K562 (cell line): ENCODE measurements at regions not wholly inside any gene's neighbourhood (a gene's known extent, or its start where the extent isn't known, plus 50 kb on each side); places are given as distances from the start of the nearest gene placed in this dataset.

ENCODE experiments used
- CHAMP1 ChIP-seq: fragments of 450-650 bp; IDR thresholded peaks from 2 replicates; pipeline ENCODE4 v1.6.1; 2016; ENCODE audit warnings: mild to moderate bottlenecking
- CREB1 ChIP-seq, 2 experiments: sonication (generic) in 1 of 2; formaldehyde crosslinking in 1 of 2; IDR thresholded peaks; 2 replicates each; pipeline versions ENCODE4 v1.6.1 to v1.8.0; 2012 to 2022; ENCODE audit warnings: inconsistent platforms in 1 of 2, mild to moderate bottlenecking in 1 of 2, missing genetic modification reagents in 1 of 2, moderate library complexity in 1 of 2
- CREB5 ChIP-seq: fragments of 250-450 bp; sonication (Bioruptor Pico); IDR thresholded peaks from 2 replicates; pipeline ENCODE4 v1.5.0; 2020; ENCODE audit warnings: mild to moderate bottlenecking
- DEAF1 ChIP-seq: fragments of 450-650 bp; formaldehyde crosslinking; IDR thresholded peaks from 2 replicates; pipeline ENCODE4 v1.4.0; 2020; ENCODE audit warnings: mild to moderate bottlenecking, moderate library complexity
- FOXK1 ChIP-seq: sonication (generic); formaldehyde crosslinking; IDR thresholded peaks from 2 replicates; pipeline ENCODE4 v1.8.0; 2022; ENCODE audit warnings: missing genetic modification reagents, mild to moderate bottlenecking, borderline replicate concordance
- GABPA ChIP-seq: fragments of 200-800 bp; sonication (Bioruptor generic); conservative IDR thresholded peaks from 2 replicates; pipeline ENCODE4 v1.6.1; 2016; ENCODE audit warnings: low read depth, missing genetic modification characterization, missing compliant biosample characterization
- GATAD2A ChIP-seq: fragments of 450-650 bp; IDR thresholded peaks from 2 replicates; pipeline ENCODE4 v1.6.1; 2017
- GMEB1 ChIP-seq: fragments of 250-450 bp; sonication (Bioruptor Pico); IDR thresholded peaks from 2 replicates; pipeline ENCODE4 v1.4.0; 2020; ENCODE audit warnings: mild to moderate bottlenecking
- HNRNPK ChIP-seq: fragments of 200-400 bp; formaldehyde crosslinking; IDR thresholded peaks from one replicate; pipeline ENCODE4 v1.6.1; 2018; ENCODE audit warnings: mild to moderate bottlenecking, low read depth, low read length; ENCODE audit not compliant: poor library complexity, severe bottlenecking
- NEUROD1 ChIP-seq: fragments of 150-350 bp; IDR thresholded peaks from 2 replicates; pipeline ENCODE4 v1.6.1; 2014; ENCODE audit warnings: borderline replicate concordance, low read length, low read depth; ENCODE audit not compliant: partially characterized antibody
- NFE2L1 ChIP-seq: fragments of 450-650 bp; IDR thresholded peaks from 2 replicates; pipeline ENCODE4 v1.6.1; 2016; ENCODE audit warnings: missing genetic modification characterization, low read depth, mild to moderate bottlenecking, missing compliant biosample characterization, moderate library complexity, borderline replicate concordance
- PHB2 ChIP-seq: fragments of 450-650 bp; IDR thresholded peaks from 2 replicates; pipeline ENCODE4 v1.6.1; 2017; ENCODE audit warnings: low read depth
- TRIM24 ChIP-seq, 2 experiments: fragments of 450-650 bp; IDR thresholded peaks; 2 replicates each; pipeline ENCODE4 v1.6.1; 2016
- YBX1 ChIP-seq: fragments of 450-650 bp; IDR thresholded peaks from 2 replicates; pipeline ENCODE4 v1.7.1; 2016; ENCODE audit warnings: mild to moderate bottlenecking
- ZBED1 ChIP-seq: IDR thresholded peaks from 2 replicates; pipeline ENCODE4 v1.6.1; 2014
- ZNF444 ChIP-seq: fragments of 250-450 bp; sonication (Bioruptor Pico); IDR thresholded peaks from 2 replicates; pipeline ENCODE4 v1.4.0; 2020; ENCODE audit warnings: mild to moderate bottlenecking, moderate library complexity
- TF ChIP-seq, protein P1 (sequence below): fragments of 250-450 bp; sonication (Bioruptor Pico); IDR thresholded peaks from 2 replicates; pipeline ENCODE4 v1.6.1; 2021; ENCODE audit warnings: mild to moderate bottlenecking

- 0 out of 4 replicates have a peak, but pooled peaks of 1 of the 2 experiments have one; percentile 38 for TF ChIP-seq TRIM24 (IDR thresholded peaks at IDR 0.05)
- TF ChIP-seq YBX1, result no peak
- no peak for TF ChIP-seq GABPA (tag)
- no peak for TF ChIP-seq CREB5 (CRISPR knock-in tag)
- TF ChIP-seq CHAMP1, result peak; percentile 84
- no peak for TF ChIP-seq GMEB1
- TF ChIP-seq ZBED1, result no peak
- no peak for TF ChIP-seq GATAD2A
- no peak for TF ChIP-seq HNRNPK
- no peak for TF ChIP-seq FOXK1 (CRISPR knock-in tag)
- no peak for TF ChIP-seq ZNF444 (CRISPR knock-in tag)
- TF ChIP-seq CREB1 (IDR thresholded peaks at IDR 0.05), result peak; percentile 47
- no peak for TF ChIP-seq CREB1 (CRISPR knock-in tag; IDR thresholded peaks at IDR 0.05)
- no peak for TF ChIP-seq NFE2L1 (tag)
- TF ChIP-seq, protein P1, sequence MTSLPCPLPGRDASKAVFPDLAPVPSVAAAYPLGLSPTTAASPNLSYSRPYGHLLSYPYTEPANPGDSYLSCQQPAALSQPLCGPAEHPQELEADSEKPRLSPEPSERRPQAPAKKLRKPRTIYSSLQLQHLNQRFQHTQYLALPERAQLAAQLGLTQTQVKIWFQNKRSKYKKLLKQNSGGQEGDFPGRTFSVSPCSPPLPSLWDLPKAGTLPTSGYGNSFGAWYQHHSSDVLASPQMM (CRISPR knock-in tag), result no peak
- TF ChIP-seq DEAF1 (CRISPR knock-in tag), result no peak
- TF ChIP-seq PHB2, result no peak
- TF ChIP-seq NEUROD1, result no peak
Measured at GRCh38 chr6:27547157-27548075, 74.5 kb upstream of the ZNF184 start (continued).
